Panc1 (cell line): ENCODE measurements at regions not wholly inside any gene's neighbourhood (a gene's known extent, or its start where the extent isn't known, plus 50 kb on each side); places are given as distances from the start of the nearest gene placed in this dataset.

ENCODE experiments used
- ATAC-seq: fragments of 200-7000 bp; cut with Tn5 transposase; 2 replicates; pipeline ENCODE4 v1.9.1; 2020; ENCODE audit warnings: mild to moderate bottlenecking, moderate library complexity
- BruUV-seq: library from RNA; stranded (reverse); fragments of 400-500 nt; replicated peaks from 2 replicates; lab custom pipeline; 2021; lab: Mats Ljungman, UMichigan
- CTCF ChIA-PET: fragments of 300-600 bp; sonication (Branson Sonifier 250); formaldehyde crosslinking; loops from one replicate; lab custom pipeline; 2022; ENCODE audit warnings: antibody characterized with exemption; lab: Charles Lee
- POLR2A ChIA-PET: fragments of 300-600 bp; sonication (Branson Sonifier 250); formaldehyde crosslinking; loops from one replicate; lab custom pipeline; 2022; ENCODE audit warnings: antibody characterized with exemption; lab: Charles Lee
- DNase-seq: peaks from one replicate; pipeline ENCODE4 v3.0.0-alpha.2; 2010; ENCODE audit warnings: low read depth, low spot score
- H3K27ac ChIP-seq: 2 replicates; pipeline ENCODE4 v1.5.1; 2011; ENCODE audit warnings: mild to moderate bottlenecking, low read length, inconsistent platforms
- H3K27me3 ChIP-seq: fragments of 200-500 bp; sonication (Bioruptor generic); 2 replicates; pipeline ENCODE4 v1.6.0; 2014; ENCODE audit warnings: low read length, inconsistent platforms; ENCODE audit not compliant: control insufficient read depth, insufficient read depth
- H3K36me3 ChIP-seq: fragments of 200-500 bp; sonication (Bioruptor generic); 2 replicates; pipeline ENCODE4 v1.5.1; 2014; ENCODE audit warnings: inconsistent platforms, mild to moderate bottlenecking, low read length, moderate library complexity; ENCODE audit not compliant: control insufficient read depth, insufficient read depth
- H3K4me1 ChIP-seq: 2 replicates; pipeline ENCODE4 v1.5.1; 2011; ENCODE audit warnings: inconsistent platforms, mild to moderate bottlenecking, low read length, moderate library complexity; ENCODE audit not compliant: control insufficient read depth, insufficient read depth
- H3K4me3 ChIP-seq, 2 experiments: 2 replicates each; pipeline ENCODE4 v1.5.1; 2011 to 2012; ENCODE audit warnings: low read depth in 2 of 2, low read length in 2 of 2, mild to moderate bottlenecking in 2 of 2, inconsistent platforms in 1 of 2, moderate library complexity in 1 of 2
- H3K9me3 ChIP-seq: fragments of 200-500 bp; sonication (Bioruptor generic); 2 replicates; pipeline ENCODE4 v1.5.1; 2014; ENCODE audit warnings: low read depth, mild to moderate bottlenecking, inconsistent platforms, low read length, moderate library complexity; ENCODE audit not compliant: control insufficient read depth, insufficient read depth
- POLR2AphosphoS5 ChIP-seq: IDR thresholded peaks from 2 replicates; pipeline ENCODE4 v1.6.1; 2012; ENCODE audit warnings: mild to moderate bottlenecking, low read depth, low read length, moderate library complexity
- SIN3A ChIP-seq: IDR thresholded peaks from 2 replicates; pipeline ENCODE4 v1.6.1; 2012; ENCODE audit warnings: low read depth, mild to moderate bottlenecking, low read length, moderate library complexity, borderline replicate concordance; ENCODE audit not compliant: insufficient read depth
- TCF7L2 ChIP-seq: IDR thresholded peaks from 2 replicates; pipeline ENCODE4 v1.6.1; 2011; ENCODE audit warnings: mild to moderate bottlenecking, low read depth, low read length, inconsistent platforms
- in situ Hi-C: cut with HindIII; loops from 2 replicates; pipeline ENCODE4 v1.10.0; 2016; ENCODE audit warnings: low sequenced_read_pairs, low pct_unique_long_range_greater_than_20kb
- intact Hi-C: fragments of 100-400 bp; cut with micrococcal nuclease; formaldehyde crosslinking; loops from one replicate; pipeline ENCODE4 v1.10.0; 2022; ENCODE audit not compliant: unreplicated experiment
- TF ChIP-seq, protein P1 (sequence below), 2 experiments: IDR thresholded peaks; 2 replicates each; pipeline ENCODE4 v1.6.1; 2011 to 2012; ENCODE audit warnings: low read depth in 2 of 2, control low read depth in 1 of 2, low read length in 1 of 2, mild to moderate bottlenecking in 1 of 2, moderate library complexity in 1 of 2; ENCODE audit not compliant: insufficient read depth in 1 of 2
- TF ChIP-seq, protein P2 (sequence below): fragments of 450-650 bp; IDR thresholded peaks from 2 replicates; pipeline ENCODE4 v1.5.1; 2017; ENCODE audit warnings: mild to moderate bottlenecking

DNA sequence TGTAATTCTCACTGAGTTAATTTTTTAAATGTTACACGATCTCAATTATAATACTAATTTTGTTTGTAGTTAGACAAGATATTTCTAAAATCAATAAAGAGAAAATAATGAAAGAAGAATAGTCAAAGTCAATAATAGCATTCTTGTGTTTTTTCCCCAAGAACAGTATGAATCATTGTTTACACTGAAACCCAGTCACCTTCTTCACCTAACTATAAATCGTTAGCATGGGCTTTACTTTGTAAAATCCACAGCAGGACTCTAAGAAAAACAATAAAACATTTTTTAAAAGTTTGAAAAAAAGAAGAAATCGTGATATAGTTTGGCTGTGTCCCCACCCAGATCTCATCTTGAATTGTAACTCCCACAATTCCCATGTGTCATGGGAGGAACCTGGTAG, 234.6 kb upstream of the LYPLAL1 start:
- H3K36me3 ChIP-seq, result no peaks in the 10 kb centered on the region
- ChIA-PET POLR2A (no interaction called here), CTCF (no interaction called here)
- BruUV-seq, result no TSS peak
- no peaks in the 10 kb centered on the region for H3K4me1 ChIP-seq
- no peaks in the 10 kb centered on the region for H3K27me3 ChIP-seq
- ATAC-seq, result no peak
- in situ Hi-C loops, result no loop called here
- no peak for DNase-seq
- H3K4me3 ChIP-seq, result no peak overlapping the region
- TF ChIP-seq TCF7L2, result no peak
- TF ChIP-seq SIN3A, result no peak
- TF ChIP-seq POLR2AphosphoS5, result no peak
- TF ChIP-seq, protein P1, sequence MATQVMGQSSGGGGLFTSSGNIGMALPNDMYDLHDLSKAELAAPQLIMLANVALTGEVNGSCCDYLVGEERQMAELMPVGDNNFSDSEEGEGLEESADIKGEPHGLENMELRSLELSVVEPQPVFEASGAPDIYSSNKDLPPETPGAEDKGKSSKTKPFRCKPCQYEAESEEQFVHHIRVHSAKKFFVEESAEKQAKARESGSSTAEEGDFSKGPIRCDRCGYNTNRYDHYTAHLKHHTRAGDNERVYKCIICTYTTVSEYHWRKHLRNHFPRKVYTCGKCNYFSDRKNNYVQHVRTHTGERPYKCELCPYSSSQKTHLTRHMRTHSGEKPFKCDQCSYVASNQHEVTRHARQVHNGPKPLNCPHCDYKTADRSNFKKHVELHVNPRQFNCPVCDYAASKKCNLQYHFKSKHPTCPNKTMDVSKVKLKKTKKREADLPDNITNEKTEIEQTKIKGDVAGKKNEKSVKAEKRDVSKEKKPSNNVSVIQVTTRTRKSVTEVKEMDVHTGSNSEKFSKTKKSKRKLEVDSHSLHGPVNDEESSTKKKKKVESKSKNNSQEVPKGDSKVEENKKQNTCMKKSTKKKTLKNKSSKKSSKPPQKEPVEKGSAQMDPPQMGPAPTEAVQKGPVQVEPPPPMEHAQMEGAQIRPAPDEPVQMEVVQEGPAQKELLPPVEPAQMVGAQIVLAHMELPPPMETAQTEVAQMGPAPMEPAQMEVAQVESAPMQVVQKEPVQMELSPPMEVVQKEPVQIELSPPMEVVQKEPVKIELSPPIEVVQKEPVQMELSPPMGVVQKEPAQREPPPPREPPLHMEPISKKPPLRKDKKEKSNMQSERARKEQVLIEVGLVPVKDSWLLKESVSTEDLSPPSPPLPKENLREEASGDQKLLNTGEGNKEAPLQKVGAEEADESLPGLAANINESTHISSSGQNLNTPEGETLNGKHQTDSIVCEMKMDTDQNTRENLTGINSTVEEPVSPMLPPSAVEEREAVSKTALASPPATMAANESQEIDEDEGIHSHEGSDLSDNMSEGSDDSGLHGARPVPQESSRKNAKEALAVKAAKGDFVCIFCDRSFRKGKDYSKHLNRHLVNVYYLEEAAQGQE (IDR thresholded peaks at IDR 0.05; ENCODE audit: insufficient read depth in 1 of 2, low read depth in 2 of 2, low read length in 1 of 2), result no peak
- TF ChIP-seq, protein P2, sequence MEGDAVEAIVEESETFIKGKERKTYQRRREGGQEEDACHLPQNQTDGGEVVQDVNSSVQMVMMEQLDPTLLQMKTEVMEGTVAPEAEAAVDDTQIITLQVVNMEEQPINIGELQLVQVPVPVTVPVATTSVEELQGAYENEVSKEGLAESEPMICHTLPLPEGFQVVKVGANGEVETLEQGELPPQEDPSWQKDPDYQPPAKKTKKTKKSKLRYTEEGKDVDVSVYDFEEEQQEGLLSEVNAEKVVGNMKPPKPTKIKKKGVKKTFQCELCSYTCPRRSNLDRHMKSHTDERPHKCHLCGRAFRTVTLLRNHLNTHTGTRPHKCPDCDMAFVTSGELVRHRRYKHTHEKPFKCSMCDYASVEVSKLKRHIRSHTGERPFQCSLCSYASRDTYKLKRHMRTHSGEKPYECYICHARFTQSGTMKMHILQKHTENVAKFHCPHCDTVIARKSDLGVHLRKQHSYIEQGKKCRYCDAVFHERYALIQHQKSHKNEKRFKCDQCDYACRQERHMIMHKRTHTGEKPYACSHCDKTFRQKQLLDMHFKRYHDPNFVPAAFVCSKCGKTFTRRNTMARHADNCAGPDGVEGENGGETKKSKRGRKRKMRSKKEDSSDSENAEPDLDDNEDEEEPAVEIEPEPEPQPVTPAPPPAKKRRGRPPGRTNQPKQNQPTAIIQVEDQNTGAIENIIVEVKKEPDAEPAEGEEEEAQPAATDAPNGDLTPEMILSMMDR, result no peak
- H3K27ac ChIP-seq, result no peak overlapping the region
- no peaks in the 10 kb centered on the region for H3K9me3 ChIP-seq
- intact Hi-C loops, result no loop called here

DNA sequence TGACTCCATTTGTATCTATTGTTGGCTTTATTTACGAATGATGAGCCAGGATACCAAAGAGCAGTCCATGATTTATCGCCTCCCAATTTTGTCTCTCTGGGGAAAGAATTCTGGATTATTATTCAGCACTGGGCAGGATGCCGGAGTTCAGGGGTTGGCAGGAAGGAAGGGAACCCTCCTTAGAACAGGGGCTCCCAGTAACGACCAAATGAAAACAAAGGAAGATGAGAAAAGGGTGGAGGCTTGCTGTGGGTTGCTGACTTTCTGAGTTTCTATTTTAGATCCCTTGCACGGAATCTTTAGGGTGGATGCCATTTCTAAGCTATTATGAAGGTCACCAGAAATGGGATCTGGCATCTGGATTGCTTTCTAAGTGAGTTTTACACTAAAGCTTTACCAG, 231.2 kb upstream of the LYPLAL1 start:
- CTCF ChIA-PET, result no interaction called here

More for the DNA sequence above, 231.2 kb upstream of the LYPLAL1 start:
- Histone ChIP-seq H3K27ac (no peak overlapping the region), H3K9me3 (no peaks in the 10 kb centered on the region), H3K27me3 (no peaks in the 10 kb centered on the region), H3K4me1 (no peaks in the 10 kb centered on the region), H3K4me3 (no peak overlapping the region), H3K36me3 (no peaks in the 10 kb centered on the region)
- intact Hi-C loops, result no loop called here
- BruUV-seq, result no TSS peak
- POLR2A ChIA-PET, result no interaction called here
- DNase-seq (no peak), ATAC-seq (no peak)
- in situ Hi-C loops, result no loop called here
- TF ChIP-seq, protein P2, result no peak
- TF ChIP-seq TCF7L2, result no peak
- TF ChIP-seq SIN3A, result no peak
- TF ChIP-seq, protein P1 (IDR thresholded peaks at IDR 0.05; ENCODE audit: insufficient read depth in 1 of 2, low read depth in 2 of 2, low read length in 1 of 2), result no peak
- TF ChIP-seq POLR2AphosphoS5, result no peak
